ENCODE measurements at regions not wholly inside any gene's neighbourhood (a gene's known extent, or its start where the extent isn't known, plus 50 kb on each side); places are given as distances from the start of the nearest gene placed in this dataset.

DNA sequence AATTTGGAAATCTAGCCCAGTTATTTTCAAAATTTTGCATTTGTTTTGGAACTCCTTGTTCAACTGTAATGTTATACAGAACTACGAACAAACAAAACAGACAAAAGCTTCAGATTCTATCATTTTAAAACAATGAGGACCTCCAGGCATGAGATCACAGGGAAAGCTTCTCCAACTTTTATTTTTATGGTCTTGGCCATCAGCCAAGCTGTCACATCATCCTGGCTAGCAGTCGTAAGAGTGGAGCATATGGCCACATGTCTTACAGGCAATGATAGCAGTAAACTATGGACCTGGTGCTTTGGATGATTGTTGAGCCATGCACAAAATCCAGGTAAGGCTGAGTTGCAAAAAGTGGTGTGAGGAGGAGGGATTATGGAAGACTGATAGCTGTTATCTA lies 299.6 kb downstream of the LMX1A start (continued):
- TF ChIP-seq, protein P1, sequence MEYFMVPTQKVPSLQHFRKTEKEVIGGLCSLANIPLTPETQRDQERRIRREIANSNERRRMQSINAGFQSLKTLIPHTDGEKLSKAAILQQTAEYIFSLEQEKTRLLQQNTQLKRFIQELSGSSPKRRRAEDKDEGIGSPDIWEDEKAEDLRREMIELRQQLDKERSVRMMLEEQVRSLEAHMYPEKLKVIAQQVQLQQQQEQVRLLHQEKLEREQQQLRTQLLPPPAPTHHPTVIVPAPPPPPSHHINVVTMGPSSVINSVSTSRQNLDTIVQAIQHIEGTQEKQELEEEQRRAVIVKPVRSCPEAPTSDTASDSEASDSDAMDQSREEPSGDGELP (IDR thresholded peaks at IDR 0.05; ENCODE audit: borderline replicate concordance, low read depth): no peak
- TF ChIP-seq PAX8 (CRISPR knock-in tag; IDR thresholded peaks at IDR 0.05; ENCODE audit: borderline replicate concordance): no peak
- TF ChIP-seq ZNF224 (CRISPR knock-in tag; IDR thresholded peaks at IDR 0.05): no peak
- TF ChIP-seq, protein P2, sequence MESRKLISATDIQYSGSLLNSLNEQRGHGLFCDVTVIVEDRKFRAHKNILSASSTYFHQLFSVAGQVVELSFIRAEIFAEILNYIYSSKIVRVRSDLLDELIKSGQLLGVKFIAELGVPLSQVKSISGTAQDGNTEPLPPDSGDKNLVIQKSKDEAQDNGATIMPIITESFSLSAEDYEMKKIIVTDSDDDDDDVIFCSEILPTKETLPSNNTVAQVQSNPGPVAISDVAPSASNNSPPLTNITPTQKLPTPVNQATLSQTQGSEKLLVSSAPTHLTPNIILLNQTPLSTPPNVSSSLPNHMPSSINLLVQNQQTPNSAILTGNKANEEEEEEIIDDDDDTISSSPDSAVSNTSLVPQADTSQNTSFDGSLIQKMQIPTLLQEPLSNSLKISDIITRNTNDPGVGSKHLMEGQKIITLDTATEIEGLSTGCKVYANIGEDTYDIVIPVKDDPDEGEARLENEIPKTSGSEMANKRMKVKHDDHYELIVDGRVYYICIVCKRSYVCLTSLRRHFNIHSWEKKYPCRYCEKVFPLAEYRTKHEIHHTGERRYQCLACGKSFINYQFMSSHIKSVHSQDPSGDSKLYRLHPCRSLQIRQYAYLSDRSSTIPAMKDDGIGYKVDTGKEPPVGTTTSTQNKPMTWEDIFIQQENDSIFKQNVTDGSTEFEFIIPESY (CRISPR knock-in tag; IDR thresholded peaks at IDR 0.05): no peak
- no peak for TF ChIP-seq ZBTB7B (CRISPR knock-in tag; IDR thresholded peaks at IDR 0.05)
- TF ChIP-seq, protein P3, sequence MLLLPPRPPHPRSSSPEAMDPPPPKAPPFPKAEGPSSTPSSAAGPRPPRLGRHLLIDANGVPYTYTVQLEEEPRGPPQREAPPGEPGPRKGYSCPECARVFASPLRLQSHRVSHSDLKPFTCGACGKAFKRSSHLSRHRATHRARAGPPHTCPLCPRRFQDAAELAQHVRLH (CRISPR knock-in tag; IDR thresholded peaks at IDR 0.05; ENCODE audit: borderline replicate concordance, low read depth): no peak
- TF ChIP-seq JARID2 (CRISPR knock-in tag; IDR thresholded peaks at IDR 0.05; ENCODE audit: insufficient replicate concordance): no peak

DNA sequence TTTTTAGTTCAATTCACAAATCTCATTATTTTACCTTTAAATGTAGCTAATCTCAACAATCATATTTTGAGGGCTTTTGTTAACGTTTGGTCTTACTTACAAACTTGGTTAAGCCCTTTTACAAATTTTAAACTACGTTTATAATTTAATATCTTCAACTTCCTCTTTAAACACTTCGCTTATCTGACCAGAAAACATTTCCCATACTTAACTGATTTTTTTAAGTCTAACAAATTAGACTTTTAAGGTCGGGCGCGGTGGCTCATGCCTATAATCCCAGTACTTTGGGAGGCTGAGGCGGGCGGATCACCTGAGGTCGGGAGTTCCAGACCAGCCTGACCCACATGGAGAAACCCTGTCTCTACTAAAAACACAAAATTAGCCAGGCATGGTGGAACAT lies 300.9 kb downstream of the LMX1A start:
- Histone ChIP-seq H3K4me2 (ENCODE audit: low read depth, low read length) (no peak overlapping the region), H3K27me3 (ENCODE audit: control insufficient read depth in 1 of 2, insufficient read depth in 2 of 2, low read length in 2 of 2) (no peaks in the 10 kb centered on the region), H3K79me2 (ENCODE audit: insufficient read depth, low read length) (no peaks in the 10 kb centered on the region), H3K36me3 (replicated peaks in 1 of 2; ENCODE audit: control insufficient read depth in 1 of 2, insufficient read depth in 2 of 2, low read length in 2 of 2) (no peaks in the 10 kb centered on the region), H3K9me3 (ENCODE audit: low read length) (no peaks in the 10 kb centered on the region), H3K9ac (ENCODE audit: insufficient read depth, low read depth, low read length) (no peak overlapping the region), H2AFZ (ENCODE audit: low read length) (no peak overlapping the region), H4K20me1 (ENCODE audit: insufficient read depth, low read length) (no peaks in the 10 kb centered on the region), H3K4me3 (replicated peaks in 1 of 3; ENCODE audit: insufficient read depth in 1 of 3, low read depth in 2 of 3, low read length in 3 of 3) (no peak overlapping the region), H3K4me1 (ENCODE audit: insufficient read depth, low read length) (no peaks in the 10 kb centered on the region), H3K27ac (ENCODE audit: extremely low read length, insufficient read depth, low read length) (no peak overlapping the region)
- 29% methylated on average over 9 of the region's 9 CpGs for WGBS (ENCODE audit: low lambda C conversion rate)
- BruUV-seq (replicated peaks): no TSS peak
- no peak for FAIRE-seq
- no peak for ATAC-seq
- ChIA-PET POLR2A (no interaction called here), CTCF (ENCODE audit: low intra/inter-chr PET ratio, low total read pairs) (no interaction called here)
- no peak for DNase-seq (ENCODE audit: low spot score)
- intact Hi-C loops (cut with micrococcal nuclease; ENCODE audit: unreplicated experiment): no loop called here
- in situ Hi-C loops (cut with HindIII; ENCODE audit: extremely low pct_ligation_motif_present, low pct_unique_long_range_greater_than_20kb): loop anchor here (25.0 kb wide), 1 partner anchor 1668 kb away; no protein-coding TSS in a partner anchor
- no peak for TF ChIP-seq ARID2 (CRISPR knock-in tag; IDR thresholded peaks at IDR 0.05; ENCODE audit: borderline replicate concordance)
- TF ChIP-seq, protein P3 (CRISPR knock-in tag; IDR thresholded peaks at IDR 0.05; ENCODE audit: borderline replicate concordance, low read depth): no peak
- no peak for TF ChIP-seq ZZZ3 (CRISPR knock-in tag; IDR thresholded peaks at IDR 0.05; ENCODE audit: borderline replicate concordance)
- TF ChIP-seq, protein P4, sequence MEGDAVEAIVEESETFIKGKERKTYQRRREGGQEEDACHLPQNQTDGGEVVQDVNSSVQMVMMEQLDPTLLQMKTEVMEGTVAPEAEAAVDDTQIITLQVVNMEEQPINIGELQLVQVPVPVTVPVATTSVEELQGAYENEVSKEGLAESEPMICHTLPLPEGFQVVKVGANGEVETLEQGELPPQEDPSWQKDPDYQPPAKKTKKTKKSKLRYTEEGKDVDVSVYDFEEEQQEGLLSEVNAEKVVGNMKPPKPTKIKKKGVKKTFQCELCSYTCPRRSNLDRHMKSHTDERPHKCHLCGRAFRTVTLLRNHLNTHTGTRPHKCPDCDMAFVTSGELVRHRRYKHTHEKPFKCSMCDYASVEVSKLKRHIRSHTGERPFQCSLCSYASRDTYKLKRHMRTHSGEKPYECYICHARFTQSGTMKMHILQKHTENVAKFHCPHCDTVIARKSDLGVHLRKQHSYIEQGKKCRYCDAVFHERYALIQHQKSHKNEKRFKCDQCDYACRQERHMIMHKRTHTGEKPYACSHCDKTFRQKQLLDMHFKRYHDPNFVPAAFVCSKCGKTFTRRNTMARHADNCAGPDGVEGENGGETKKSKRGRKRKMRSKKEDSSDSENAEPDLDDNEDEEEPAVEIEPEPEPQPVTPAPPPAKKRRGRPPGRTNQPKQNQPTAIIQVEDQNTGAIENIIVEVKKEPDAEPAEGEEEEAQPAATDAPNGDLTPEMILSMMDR (CRISPR knock-in tag; IDR thresholded peaks at IDR 0.05): no peak
- TF ChIP-seq, protein P5, sequence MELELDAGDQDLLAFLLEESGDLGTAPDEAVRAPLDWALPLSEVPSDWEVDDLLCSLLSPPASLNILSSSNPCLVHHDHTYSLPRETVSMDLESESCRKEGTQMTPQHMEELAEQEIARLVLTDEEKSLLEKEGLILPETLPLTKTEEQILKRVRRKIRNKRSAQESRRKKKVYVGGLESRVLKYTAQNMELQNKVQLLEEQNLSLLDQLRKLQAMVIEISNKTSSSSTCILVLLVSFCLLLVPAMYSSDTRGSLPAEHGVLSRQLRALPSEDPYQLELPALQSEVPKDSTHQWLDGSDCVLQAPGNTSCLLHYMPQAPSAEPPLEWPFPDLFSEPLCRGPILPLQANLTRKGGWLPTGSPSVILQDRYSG (CRISPR knock-in tag; IDR thresholded peaks at IDR 0.05): no peak
- TF ChIP-seq ZMYM4 (CRISPR knock-in tag; IDR thresholded peaks at IDR 0.05): no peak
- no peak for TF ChIP-seq ATM (IDR thresholded peaks at IDR 0.05; ENCODE audit: borderline replicate concordance)
- TF ChIP-seq ZKSCAN1 (IDR thresholded peaks at IDR 0.05; ENCODE audit: low read length): no peak
- TF ChIP-seq, protein P6, sequence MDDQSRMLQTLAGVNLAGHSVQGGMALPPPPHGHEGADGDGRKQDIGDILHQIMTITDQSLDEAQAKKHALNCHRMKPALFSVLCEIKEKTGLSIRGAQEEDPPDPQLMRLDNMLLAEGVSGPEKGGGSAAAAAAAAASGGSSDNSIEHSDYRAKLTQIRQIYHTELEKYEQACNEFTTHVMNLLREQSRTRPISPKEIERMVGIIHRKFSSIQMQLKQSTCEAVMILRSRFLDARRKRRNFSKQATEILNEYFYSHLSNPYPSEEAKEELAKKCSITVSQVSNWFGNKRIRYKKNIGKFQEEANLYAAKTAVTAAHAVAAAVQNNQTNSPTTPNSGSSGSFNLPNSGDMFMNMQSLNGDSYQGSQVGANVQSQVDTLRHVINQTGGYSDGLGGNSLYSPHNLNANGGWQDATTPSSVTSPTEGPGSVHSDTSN (CRISPR knock-in tag; IDR thresholded peaks at IDR 0.05; ENCODE audit: borderline replicate concordance): no peak
